ENCODE measurements at regions not wholly inside any gene's neighbourhood (a gene's known extent, or its start where the extent isn't known, plus 50 kb on each side); places are given as distances from the start of the nearest gene placed in this dataset.

DNA sequence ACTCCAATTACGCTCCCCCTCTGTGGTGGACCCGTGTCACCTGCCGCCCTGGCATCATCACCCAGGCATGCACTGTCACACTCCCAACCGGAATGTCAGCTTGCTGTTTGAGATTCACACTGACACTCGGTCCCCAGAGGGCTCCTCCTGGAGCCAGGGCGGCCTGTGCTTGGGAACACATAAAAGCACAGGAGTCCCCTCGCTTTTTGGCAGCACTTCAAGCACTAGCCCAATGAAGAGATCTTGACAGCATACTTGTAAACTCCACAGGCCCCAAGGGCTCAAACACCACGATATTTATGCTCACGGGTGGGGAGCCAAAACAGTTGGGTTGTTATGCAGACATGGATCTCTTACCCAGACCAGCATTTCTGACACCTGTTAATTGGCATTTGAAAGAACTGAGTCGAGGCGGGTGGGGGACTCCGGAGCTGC is 90.8 kb upstream of the EGFLAM start:
- no peaks in the 10 kb centered on the region for H3K9me3 ChIP-seq
- peak overlapping the region; percentile 28 to 39 (median 37) for H3K4me3 ChIP-seq
- ATAC-seq (peak; percentile 50 to 63), DNase-seq (peak; percentile 90 to 91)
- no peaks in the 10 kb centered on the region for H3K27me3 ChIP-seq
- in situ Hi-C loops (cut with MboI; ENCODE audit: low sequenced_read_pairs in 4 of 4) (no loop called here), intact Hi-C loops (cut with DNase I; ENCODE audit: low total_unique reads) (loop anchor here (1.0 to 10.0 kb wide), 9 partner anchors 20 to 1513 kb away; partner anchors contain the start of gene NIPBL)
- TF ChIP-seq, protein P1, sequence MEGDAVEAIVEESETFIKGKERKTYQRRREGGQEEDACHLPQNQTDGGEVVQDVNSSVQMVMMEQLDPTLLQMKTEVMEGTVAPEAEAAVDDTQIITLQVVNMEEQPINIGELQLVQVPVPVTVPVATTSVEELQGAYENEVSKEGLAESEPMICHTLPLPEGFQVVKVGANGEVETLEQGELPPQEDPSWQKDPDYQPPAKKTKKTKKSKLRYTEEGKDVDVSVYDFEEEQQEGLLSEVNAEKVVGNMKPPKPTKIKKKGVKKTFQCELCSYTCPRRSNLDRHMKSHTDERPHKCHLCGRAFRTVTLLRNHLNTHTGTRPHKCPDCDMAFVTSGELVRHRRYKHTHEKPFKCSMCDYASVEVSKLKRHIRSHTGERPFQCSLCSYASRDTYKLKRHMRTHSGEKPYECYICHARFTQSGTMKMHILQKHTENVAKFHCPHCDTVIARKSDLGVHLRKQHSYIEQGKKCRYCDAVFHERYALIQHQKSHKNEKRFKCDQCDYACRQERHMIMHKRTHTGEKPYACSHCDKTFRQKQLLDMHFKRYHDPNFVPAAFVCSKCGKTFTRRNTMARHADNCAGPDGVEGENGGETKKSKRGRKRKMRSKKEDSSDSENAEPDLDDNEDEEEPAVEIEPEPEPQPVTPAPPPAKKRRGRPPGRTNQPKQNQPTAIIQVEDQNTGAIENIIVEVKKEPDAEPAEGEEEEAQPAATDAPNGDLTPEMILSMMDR (IDR thresholded peaks at IDR 0.05 in 4 of 5, conservative IDR thresholded peaks at IDR 0.05 in 1 of 5), result no peak
- TF ChIP-seq POLR2A (IDR thresholded peaks at IDR 0.05), result peak; percentile 9 to 64
- no peaks in the 10 kb centered on the region for H3K36me3 ChIP-seq
- H3K27ac ChIP-seq, result peak overlapping the region; percentile 84 to 89 (median 87)
- H3K4me1 ChIP-seq, result peaks cover 45 to 46% of the 10 kb centered on the region in 2 donors

DNA sequence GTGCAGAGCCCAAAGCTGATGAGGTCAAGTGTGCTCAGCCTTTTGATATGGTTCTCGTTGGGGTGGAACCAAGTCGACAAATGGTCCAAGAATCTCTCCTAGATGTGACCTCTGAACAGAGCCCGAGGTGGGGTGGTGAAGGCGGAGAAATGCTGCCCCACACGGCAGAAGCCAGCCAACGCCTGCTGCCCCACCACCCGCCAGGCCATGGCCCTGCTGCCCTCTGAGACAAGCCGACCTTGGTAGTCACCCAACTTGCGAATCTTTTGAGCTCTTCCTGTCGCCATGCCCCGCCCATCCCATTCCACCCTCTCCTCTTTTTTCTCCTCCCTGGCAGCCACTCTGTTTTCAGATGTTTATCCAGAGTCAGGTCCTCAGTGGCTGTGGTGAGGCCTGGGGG is 91.5 kb upstream of the EGFLAM start:
- Histone ChIP-seq H3K4me1 (peaks cover 45 to 54% of the 10 kb centered on the region in 2 donors), H3K36me3 (no peaks in the 10 kb centered on the region), H3K27me3 (no peaks in the 10 kb centered on the region), H3K4me3 (no peak overlapping the region), H3K9me3 (no peaks in the 10 kb centered on the region), H3K27ac (peak overlapping the region; percentile 84 to 89 (median 87))
- ATAC-seq (peak; percentile 12 to 17), DNase-seq (peak; percentile 37 to 69)
- intact Hi-C loops (cut with DNase I; ENCODE audit: low total_unique reads) (loop anchor here (1.0 to 10.0 kb wide), 9 partner anchors 20 to 1512 kb away; partner anchors contain the start of gene NIPBL), in situ Hi-C loops (cut with MboI; ENCODE audit: low sequenced_read_pairs in 4 of 4) (no loop called here)
- no peak for TF ChIP-seq POLR2A (IDR thresholded peaks at IDR 0.05)
- TF ChIP-seq, protein P1 (IDR thresholded peaks at IDR 0.05 in 4 of 5, conservative IDR thresholded peaks at IDR 0.05 in 1 of 5), result peak in 1 of 5 experiments; percentile 26

DNA sequence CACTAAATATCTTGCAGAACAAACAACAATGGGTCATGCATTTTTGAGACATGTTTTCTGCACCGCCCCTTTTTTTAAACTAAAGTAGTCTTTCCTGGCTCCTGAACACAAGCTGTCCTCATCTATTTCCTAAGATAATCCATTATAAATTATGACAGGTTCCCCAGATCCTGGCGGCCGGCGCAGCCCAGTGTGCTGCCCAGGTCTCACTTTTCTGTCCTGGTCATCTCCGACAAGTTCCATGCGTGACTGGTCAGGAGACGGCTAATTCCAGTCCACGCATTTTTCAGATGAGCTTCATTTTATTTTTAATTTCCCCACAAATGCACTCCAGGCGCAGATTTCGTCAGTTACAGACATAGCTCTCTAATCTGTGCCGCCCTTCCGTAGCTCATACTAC is 92.9 kb upstream of the EGFLAM start:
- TF ChIP-seq, protein P1 (IDR thresholded peaks at IDR 0.05 in 4 of 5, conservative IDR thresholded peaks at IDR 0.05 in 1 of 5), result no peak
- no peak for TF ChIP-seq POLR2A (IDR thresholded peaks at IDR 0.05)
- H3K4me1 ChIP-seq, result peaks cover 45 to 54% of the 10 kb centered on the region in 2 donors
- ATAC-seq (peak in 1 of 2 donors; percentile 30), DNase-seq (peak; percentile 29 to 49)
- no peak overlapping the region for H3K4me3 ChIP-seq
- intact Hi-C loops (cut with DNase I; ENCODE audit: low total_unique reads) (loop anchor here (5.0 to 10.0 kb wide), 5 partner anchors 302 to 1511 kb away; partner anchors contain the start of gene NIPBL), in situ Hi-C loops (cut with MboI; ENCODE audit: low sequenced_read_pairs in 4 of 4) (no loop called here)
- no peaks in the 10 kb centered on the region for H3K27me3 ChIP-seq
- H3K27ac ChIP-seq, result peak overlapping the region; percentile 84 to 89 (median 87)
- H3K36me3 ChIP-seq, result no peaks in the 10 kb centered on the region
- H3K9me3 ChIP-seq, result no peaks in the 10 kb centered on the region

DNA sequence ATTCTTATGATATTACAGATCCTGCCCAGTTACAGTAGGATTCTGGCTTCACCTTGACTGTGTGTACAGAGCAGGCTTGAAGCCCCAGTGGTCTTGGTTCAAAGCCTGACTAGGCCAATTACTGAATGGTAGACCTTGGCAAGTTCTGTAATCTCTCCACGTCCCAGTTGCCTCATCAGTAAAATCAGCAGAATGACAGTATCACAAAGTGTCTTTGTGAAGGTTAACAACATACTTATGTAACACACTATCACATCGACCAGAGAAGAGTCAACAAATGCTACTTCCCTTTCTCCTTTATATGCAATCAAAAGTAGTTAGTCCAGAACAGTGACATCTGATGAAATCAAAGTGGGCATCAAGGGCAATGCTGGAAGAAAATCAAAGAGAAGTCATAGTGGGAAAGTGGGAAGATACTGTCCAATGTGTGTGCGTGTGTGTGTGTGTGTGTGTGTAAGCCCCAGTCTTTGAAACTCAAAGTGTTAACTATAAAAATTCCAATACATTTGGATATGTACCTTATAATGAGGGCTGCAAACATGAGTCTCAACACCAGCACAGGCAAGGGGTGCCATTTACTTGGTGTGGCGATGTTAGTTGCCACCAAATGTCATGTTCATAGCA is 93.5 kb upstream of the EGFLAM start:
- in situ Hi-C loops (cut with MboI; ENCODE audit: low sequenced_read_pairs in 4 of 4) (no loop called here), intact Hi-C loops (cut with DNase I; ENCODE audit: low total_unique reads) (loop anchor here (5.0 to 10.0 kb wide), 5 partner anchors 302 to 1510 kb away; partner anchors contain the start of gene NIPBL)
- no peak for DNase-seq

More for the DNA sequence above, 93.5 kb upstream of the EGFLAM start:
- H3K4me1 ChIP-seq, result peaks cover 45 to 54% of the 10 kb centered on the region in 2 donors
- no peaks in the 10 kb centered on the region for H3K36me3 ChIP-seq
- TF ChIP-seq, protein P1 (IDR thresholded peaks at IDR 0.05 in 4 of 5, conservative IDR thresholded peaks at IDR 0.05 in 1 of 5), result no peak
- TF ChIP-seq POLR2A (IDR thresholded peaks at IDR 0.05), result no peak
- H3K4me3 ChIP-seq, result no peak overlapping the region
- H3K27ac ChIP-seq, result peak overlapping the region; percentile 84 to 89 (median 87)
- no peak for ATAC-seq
- H3K27me3 ChIP-seq, result no peaks in the 10 kb centered on the region
- H3K9me3 ChIP-seq, result no peaks in the 10 kb centered on the region

All from gastrocnemius medialis (tissue), 4 donors.